SK-N-SH (cell line): ENCODE measurements at regions not wholly inside any gene's neighbourhood (a gene's known extent, or its start where the extent isn't known, plus 50 kb on each side); places are given as distances from the start of the nearest gene placed in this dataset.

ENCODE experiments used
- CTCF ChIA-PET: fragments of 300-600, 350-600 bp; formaldehyde crosslinking; extraction: SDS; loops from one replicate; lab custom pipeline; 2021; lab: Yijun Ruan, JAX
- POLR2A ChIA-PET: fragments of 350-600 bp; sonication (Branson Sonifier 250); formaldehyde crosslinking; extraction: SDS; loops from one replicate; lab custom pipeline; 2020; ENCODE audit warnings: antibody characterized with exemption, inconsistent platforms; lab: Yijun Ruan, JAX
- DNase-seq: peaks from one replicate; pipeline ENCODE4 v3.0.0; 2012
- H2AFZ ChIP-seq: fragments of 200-600 bp; sonication (generic); 2 replicates; pipeline ENCODE4 v1.8.1; 2016; ENCODE audit warnings: antibody characterized with exemption, mild to moderate bottlenecking, low read depth
- H3F3A ChIP-seq: fragments of 200-600 bp; sonication (generic); replicated peaks from 2 replicates; pipeline ENCODE3; 2016; ENCODE audit warnings: antibody characterized with exemption, mild to moderate bottlenecking; ENCODE audit not compliant: insufficient read depth
- H3K27ac ChIP-seq, 2 experiments: fragments of 200-500 bp in 1 of 2; fragments of 200-600 bp in 1 of 2; sonication (Bioruptor generic) in 1 of 2; sonication (generic), shearing (Covaris generic) in 1 of 2; 2 replicates each; pipeline versions ENCODE4 v1.5.1 to v1.6.1; 2014 to 2016; ENCODE audit warnings: low read depth in 2 of 2, inconsistent platforms in 1 of 2, low read length in 1 of 2, mild to moderate bottlenecking in 1 of 2, mixed read lengths in 1 of 2
- H3K27me3 ChIP-seq: fragments of 200-600 bp; sonication (generic), shearing (Covaris generic); 2 replicates; pipeline ENCODE4 v1.6.1; 2016; ENCODE audit warnings: mixed run types; ENCODE audit not compliant: insufficient read depth
- H3K36me3 ChIP-seq, 2 experiments: fragments of 200-500 bp in 1 of 2; fragments of 200-600 bp in 1 of 2; sonication (Bioruptor generic) in 1 of 2; sonication (generic) in 1 of 2; replicated peaks in 1 of 2; 2 replicates each; pipeline versions ENCODE3 to v1.5.1; 2014 to 2016; ENCODE audit warnings: low read length in 1 of 2, mild to moderate bottlenecking in 1 of 2; ENCODE audit not compliant: insufficient read depth in 2 of 2, control insufficient read depth in 1 of 2
- H3K4me1 ChIP-seq, 2 experiments: fragments of 200-500 bp in 1 of 2; fragments of 200-600 bp in 1 of 2; sonication (Bioruptor generic) in 1 of 2; sonication (generic), shearing (Covaris generic) in 1 of 2; 2 replicates each; pipeline versions ENCODE4 v1.5.1 to v1.6.1; 2014 to 2016; ENCODE audit warnings: low read depth in 1 of 2, low read length in 1 of 2, mixed run types in 1 of 2; ENCODE audit not compliant: insufficient read depth in 2 of 2, control insufficient read depth in 1 of 2
- H3K4me2 ChIP-seq: fragments of 200-600 bp; sonication (generic), shearing (Covaris generic); 2 replicates; pipeline ENCODE4 v1.6.1; 2017; ENCODE audit warnings: mixed run types
- H3K4me3 ChIP-seq, 2 experiments: fragments of 200-500 bp in 1 of 2; fragments of 200-600 bp in 1 of 2; sonication (Bioruptor generic) in 1 of 2; sonication (generic), shearing (Covaris generic) in 1 of 2; 2 replicates each; pipeline versions ENCODE4 v1.5.1 to v1.8.1; 2014 to 2016; ENCODE audit warnings: low read depth in 2 of 2, inconsistent platforms in 1 of 2, low read length in 1 of 2, mild to moderate bottlenecking in 1 of 2, mixed read lengths in 1 of 2, moderate library complexity in 1 of 2
- H3K79me2 ChIP-seq: fragments of 200-600 bp; sonication (generic); 2 replicates; pipeline ENCODE4 v1.8.1; 2017; ENCODE audit warnings: mild to moderate bottlenecking; ENCODE audit not compliant: insufficient read depth
- H3K9ac ChIP-seq: fragments of 200-600 bp; sonication (generic); 2 replicates; pipeline ENCODE4 v1.6.1; 2017; ENCODE audit warnings: mixed run types
- H3K9me2 ChIP-seq: fragments of 200-600 bp; sonication (generic); 2 replicates; pipeline ENCODE4 v1.6.1; 2017; ENCODE audit warnings: mixed run types
- H3K9me3 ChIP-seq: fragments of 200-600 bp; sonication (generic); 2 replicates; pipeline ENCODE4 v1.6.1; 2017; ENCODE audit warnings: mixed run types, mild to moderate bottlenecking, moderate library complexity
- H4K20me1 ChIP-seq: fragments of 200-600 bp; sonication (generic); 2 replicates; pipeline ENCODE4 v1.6.1; 2017; ENCODE audit warnings: mild to moderate bottlenecking, mixed run types; ENCODE audit not compliant: insufficient read depth
- CHD2 ChIP-seq: fragments of 150-350 bp; IDR thresholded peaks from 2 replicates; pipeline ENCODE4 v1.6.1; 2018; ENCODE audit warnings: low read length; ENCODE audit not compliant: partially characterized antibody
- CTCF ChIP-seq: fragments of 200-600 bp; sonication (generic); IDR thresholded peaks from 2 replicates; pipeline ENCODE4 v1.6.1; 2017; ENCODE audit warnings: antibody characterized with exemption, mild to moderate bottlenecking, moderate library complexity
- EP300 ChIP-seq, 2 experiments: IDR thresholded peaks; 2 replicates each; pipeline versions ENCODE4 v1.4.0 to v1.6.1; 2012; ENCODE audit warnings: borderline replicate concordance in 1 of 2, low read depth in 1 of 2, low read length in 1 of 2
- EZH2phosphoT487 ChIP-seq: fragments of 200-600 bp; sonication (generic); IDR thresholded peaks from 2 replicates; pipeline ENCODE4 v1.6.1; 2017; ENCODE audit warnings: low read depth, mixed run types, mild to moderate bottlenecking, antibody characterized with exemption, moderate library complexity, borderline replicate concordance
- FOXJ3 ChIP-seq: sonication (generic); formaldehyde crosslinking; IDR thresholded peaks from 2 replicates; pipeline ENCODE4 v1.5.1; 2020; ENCODE audit warnings: mild to moderate bottlenecking, missing genetic modification reagents
- GATA2 ChIP-seq: sonication (generic); formaldehyde crosslinking; IDR thresholded peaks from 2 replicates; pipeline ENCODE4 v1.5.0; 2020; ENCODE audit warnings: mild to moderate bottlenecking, missing genetic modification reagents
- IRF3 ChIP-seq: fragments of 150-350 bp; IDR thresholded peaks from 2 replicates; pipeline ENCODE4 v1.6.1; 2016; ENCODE audit warnings: mild to moderate bottlenecking, low read depth, low read length
- MEF2A ChIP-seq: IDR thresholded peaks from 2 replicates; pipeline ENCODE4 v1.4.0; 2012; ENCODE audit warnings: low read depth, borderline replicate concordance
- RCOR1 ChIP-seq: fragments of 150-350 bp; IDR thresholded peaks from 2 replicates; pipeline ENCODE4 v1.6.1; 2017; ENCODE audit warnings: antibody characterized with exemption, low read length
- TCF12 ChIP-seq: IDR thresholded peaks from 2 replicates; pipeline ENCODE4 v1.4.0; 2012
- USF1 ChIP-seq: IDR thresholded peaks from 2 replicates; pipeline ENCODE4 v1.4.0; 2012; ENCODE audit warnings: low read depth, borderline replicate concordance
- YY1 ChIP-seq: IDR thresholded peaks from 2 replicates; pipeline ENCODE4 v1.4.0; 2012; ENCODE audit warnings: low read depth, mild to moderate bottlenecking
- WGBS: methylation state at CpG from one replicate; pipeline ENCODE4 v1.1.6; 2017; ENCODE audit warnings: low lambda C conversion rate; 5-methylcytosine and 5-hydroxymethylcytosine counted together

- Histone ChIP-seq H3K36me3 (no peaks in the 10 kb centered on the region), H3K27ac (no peak overlapping the region), H3K9me2 (0 out of 2 replicates have a peak, but pooled peaks cover 3% of the 10 kb centered on the region), H3K4me3 (no peak overlapping the region), H3K27me3 (no peaks in the 10 kb centered on the region), H3K4me2 (no peak overlapping the region), H4K20me1 (no peaks in the 10 kb centered on the region), H3F3A (no peaks in the 10 kb centered on the region), H2AFZ (no peak overlapping the region), H3K4me1 (no peaks in the 10 kb centered on the region), H3K9ac (no peak overlapping the region), H3K79me2 (no peaks in the 10 kb centered on the region), H3K9me3 (no peaks in the 10 kb centered on the region)
- ChIA-PET POLR2A (no interaction called here), CTCF (no interaction called here)
- TF ChIP-seq MEF2A (no peak), CTCF (no peak), YY1 (no peak), EP300 (IDR thresholded peaks at IDR 0.05; ENCODE audit: borderline replicate concordance in 1 of 2, low read depth in 1 of 2, low read length in 1 of 2) (no peak), FOXJ3 (CRISPR knock-in tag) (no peak), TCF12 (no peak), CHD2 (no peak), RCOR1 (no peak), GATA2 (CRISPR knock-in tag) (no peak), IRF3 (no peak)
- no peak for DNase-seq
Observed at GRCh38 chr1:60510162-60510561, 436.6 kb upstream of the C1orf87 start.

- no peaks in the 10 kb centered on the region for H4K20me1 ChIP-seq
- no peak overlapping the region for H3K4me3 ChIP-seq
- H3K9me3 ChIP-seq, result no peaks in the 10 kb centered on the region
- H3K27me3 ChIP-seq, result no peaks in the 10 kb centered on the region
- no peaks in the 10 kb centered on the region for H3K9me2 ChIP-seq
- ChIA-PET POLR2A (no interaction called here), CTCF (no interaction called here)
- no peaks in the 10 kb centered on the region for H3K4me1 ChIP-seq
- no peaks in the 10 kb centered on the region for H3K36me3 ChIP-seq
- no peaks in the 10 kb centered on the region for H3F3A ChIP-seq
- H2AFZ ChIP-seq, result no peak overlapping the region
- H3K9ac ChIP-seq, result no peak overlapping the region
- no peak for TF ChIP-seq FOXJ3 (CRISPR knock-in tag)
- TF ChIP-seq USF1, result no peak
- TF ChIP-seq EZH2phosphoT487, result no peak
- DNase-seq, result no peak
- 30% methylated on average over 3 of the region's 3 CpGs for WGBS
- H3K79me2 ChIP-seq, result no peaks in the 10 kb centered on the region
- no peak overlapping the region for H3K27ac ChIP-seq
- no peak overlapping the region for H3K4me2 ChIP-seq
Observed at GRCh38 chr1:60504206-60504840, 430.8 kb upstream of the C1orf87 start.
